GM12892 (cell line): ENCODE measurements at regions not wholly inside any gene's neighbourhood (a gene's known extent, or its start where the extent isn't known, plus 50 kb on each side); places are given as distances from the start of the nearest gene placed in this dataset.

Experiments
- POLR2A ChIP-seq: IDR thresholded peaks from 2 replicates; pipeline ENCODE4 v1.6.1; 2011; ENCODE audit warnings: low read depth, low read length, control low read depth
- POLR2AphosphoS5 ChIP-seq: IDR thresholded peaks from 2 replicates; pipeline ENCODE4 v1.6.1; 2011; ENCODE audit warnings: low read depth, low read length, control low read depth
- TAF1 ChIP-seq: IDR thresholded peaks from 2 replicates; pipeline ENCODE4 v1.6.1; 2011; ENCODE audit warnings: low read depth, mild to moderate bottlenecking, control low read depth, low read length, borderline replicate concordance

DNA sequence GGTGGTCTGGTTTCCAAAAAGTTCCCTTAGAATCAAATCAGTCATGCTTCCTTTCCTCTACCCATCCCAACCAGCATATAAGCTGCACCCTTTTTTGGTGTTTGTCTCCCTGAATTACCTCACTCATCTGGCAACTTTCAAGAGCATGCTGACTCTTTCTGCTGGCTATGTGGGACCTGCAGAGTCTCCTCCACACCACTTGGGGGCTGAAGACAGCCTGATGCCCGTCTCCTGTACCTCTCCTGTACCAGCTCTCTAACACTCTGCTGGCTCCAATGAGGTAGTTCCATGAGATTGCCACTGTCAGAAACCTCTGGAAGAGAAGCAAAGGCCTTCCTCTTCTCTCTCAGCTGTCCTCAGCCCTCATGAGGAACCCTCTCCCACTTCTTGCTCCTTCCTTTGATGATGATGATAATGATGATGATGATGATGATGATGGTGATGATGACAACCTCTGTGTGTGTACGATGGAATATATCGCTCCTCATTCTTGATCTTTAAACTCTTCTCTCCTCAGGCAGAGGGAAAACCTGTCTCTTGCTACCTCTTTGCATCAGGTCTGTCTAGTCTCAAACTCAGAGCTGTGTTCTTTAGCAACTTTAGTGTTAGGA lies 257.5 kb downstream of the ZNF621 start:
- no peak for TF ChIP-seq POLR2A
- TF ChIP-seq TAF1: no peak
- no peak for TF ChIP-seq POLR2AphosphoS5
